ENCODE measurements at regions not wholly inside any gene's neighbourhood (a gene's known extent, or its start where the extent isn't known, plus 50 kb on each side); places are given as distances from the start of the nearest gene placed in this dataset.
A peak's percentile ranks its signal among the peaks of the same experiment; 100 is the strongest.

GRCh38 chr5:98442448-98442847 is 331.0 kb upstream of the RGMB start:
- no peaks in the 10 kb centered on the region for H3K9me3 ChIP-seq
- DNase-seq (no peak), ATAC-seq (no peak)
- no peaks in the 10 kb centered on the region for H3K36me3 ChIP-seq
- H3K27ac ChIP-seq = no peak overlapping the region
- no peak overlapping the region for H3K4me3 ChIP-seq
- TF ChIP-seq, protein P1, sequence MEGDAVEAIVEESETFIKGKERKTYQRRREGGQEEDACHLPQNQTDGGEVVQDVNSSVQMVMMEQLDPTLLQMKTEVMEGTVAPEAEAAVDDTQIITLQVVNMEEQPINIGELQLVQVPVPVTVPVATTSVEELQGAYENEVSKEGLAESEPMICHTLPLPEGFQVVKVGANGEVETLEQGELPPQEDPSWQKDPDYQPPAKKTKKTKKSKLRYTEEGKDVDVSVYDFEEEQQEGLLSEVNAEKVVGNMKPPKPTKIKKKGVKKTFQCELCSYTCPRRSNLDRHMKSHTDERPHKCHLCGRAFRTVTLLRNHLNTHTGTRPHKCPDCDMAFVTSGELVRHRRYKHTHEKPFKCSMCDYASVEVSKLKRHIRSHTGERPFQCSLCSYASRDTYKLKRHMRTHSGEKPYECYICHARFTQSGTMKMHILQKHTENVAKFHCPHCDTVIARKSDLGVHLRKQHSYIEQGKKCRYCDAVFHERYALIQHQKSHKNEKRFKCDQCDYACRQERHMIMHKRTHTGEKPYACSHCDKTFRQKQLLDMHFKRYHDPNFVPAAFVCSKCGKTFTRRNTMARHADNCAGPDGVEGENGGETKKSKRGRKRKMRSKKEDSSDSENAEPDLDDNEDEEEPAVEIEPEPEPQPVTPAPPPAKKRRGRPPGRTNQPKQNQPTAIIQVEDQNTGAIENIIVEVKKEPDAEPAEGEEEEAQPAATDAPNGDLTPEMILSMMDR (IDR thresholded peaks at IDR 0.05 in 4 of 5, conservative IDR thresholded peaks at IDR 0.05 in 1 of 5) = no peak
- TF ChIP-seq POLR2A (IDR thresholded peaks at IDR 0.05) = no peak
- H3K4me1 ChIP-seq = no peaks in the 10 kb centered on the region
- no peaks in the 10 kb centered on the region for H3K27me3 ChIP-seq
- intact Hi-C loops (cut with DNase I; ENCODE audit: low total_unique reads) = no loop called here
- in situ Hi-C loops (cut with MboI; ENCODE audit: low sequenced_read_pairs in 4 of 4) = no loop called here

- no peak for DNase-seq
- Histone ChIP-seq H3K36me3 (no peaks in the 10 kb centered on the region), H3K27ac (no peak overlapping the region), H3K4me3 (no peak overlapping the region), H3K9me3 (no peaks in the 10 kb centered on the region), H3K4me1 (no peaks in the 10 kb centered on the region), H3K27me3 (no peaks in the 10 kb centered on the region)
- TF ChIP-seq POLR2A (IDR thresholded peaks at IDR 0.05) = no peak
- TF ChIP-seq, protein P1 (IDR thresholded peaks at IDR 0.05 in 4 of 5, conservative IDR thresholded peaks at IDR 0.05 in 1 of 5) = no peak
- no peak for ATAC-seq
- in situ Hi-C loops (cut with MboI; ENCODE audit: low sequenced_read_pairs in 4 of 4) = no loop called here
- intact Hi-C loops (cut with DNase I; ENCODE audit: low total_unique reads) = no loop called here
Observed at GRCh38 chr5:98443881-98444280, 329.6 kb upstream of the RGMB start.

- Histone ChIP-seq H3K4me3 (no peak overlapping the region), H3K36me3 (no peaks in the 10 kb centered on the region), H3K9me3 (no peaks in the 10 kb centered on the region), H3K4me1 (no peaks in the 10 kb centered on the region), H3K27me3 (no peaks in the 10 kb centered on the region), H3K27ac (no peak overlapping the region)
- ATAC-seq (no peak), DNase-seq (no peak)
- in situ Hi-C loops (cut with MboI; ENCODE audit: low sequenced_read_pairs in 4 of 4) = no loop called here
- no peak for TF ChIP-seq POLR2A (IDR thresholded peaks at IDR 0.05)
- TF ChIP-seq, protein P1 (IDR thresholded peaks at IDR 0.05 in 4 of 5, conservative IDR thresholded peaks at IDR 0.05 in 1 of 5) = no peak
- intact Hi-C loops (cut with DNase I; ENCODE audit: low total_unique reads) = no loop called here
Observed at GRCh38 chr5:98453296-98453695, 320.2 kb upstream of the RGMB start.

DNA sequence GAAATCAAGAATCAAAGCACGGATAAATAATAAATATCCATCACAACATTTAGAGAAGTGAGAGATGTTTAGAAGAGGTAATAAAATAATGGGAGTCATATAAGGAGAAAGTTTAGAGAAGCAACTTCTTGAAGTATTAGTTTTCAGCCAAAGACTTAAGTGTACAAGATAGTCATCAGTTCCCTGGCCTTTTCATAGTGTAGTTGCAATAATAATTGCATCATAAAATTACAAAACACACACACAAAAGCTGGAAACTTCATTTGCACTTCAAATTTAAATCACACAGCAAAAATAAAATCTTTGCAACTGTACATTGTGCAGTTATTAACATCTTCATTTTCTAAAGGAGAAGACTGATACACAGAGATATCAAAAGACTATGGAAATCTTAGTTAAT is 319.1 kb upstream of the RGMB start:
- ATAC-seq (no peak), DNase-seq (no peak)
- H3K36me3 ChIP-seq = no peaks in the 10 kb centered on the region
- H3K9me3 ChIP-seq = no peaks in the 10 kb centered on the region
- intact Hi-C loops (cut with DNase I; ENCODE audit: low total_unique reads) (no loop called here), in situ Hi-C loops (cut with MboI; ENCODE audit: low sequenced_read_pairs in 4 of 4) (no loop called here)
- no peaks in the 10 kb centered on the region for H3K27me3 ChIP-seq
- no peak overlapping the region for H3K27ac ChIP-seq
- no peaks in the 10 kb centered on the region for H3K4me1 ChIP-seq
- no peak for TF ChIP-seq POLR2A (IDR thresholded peaks at IDR 0.05)
- TF ChIP-seq, protein P1 (IDR thresholded peaks at IDR 0.05 in 4 of 5, conservative IDR thresholded peaks at IDR 0.05 in 1 of 5) = no peak
- H3K4me3 ChIP-seq = no peak overlapping the region

DNA sequence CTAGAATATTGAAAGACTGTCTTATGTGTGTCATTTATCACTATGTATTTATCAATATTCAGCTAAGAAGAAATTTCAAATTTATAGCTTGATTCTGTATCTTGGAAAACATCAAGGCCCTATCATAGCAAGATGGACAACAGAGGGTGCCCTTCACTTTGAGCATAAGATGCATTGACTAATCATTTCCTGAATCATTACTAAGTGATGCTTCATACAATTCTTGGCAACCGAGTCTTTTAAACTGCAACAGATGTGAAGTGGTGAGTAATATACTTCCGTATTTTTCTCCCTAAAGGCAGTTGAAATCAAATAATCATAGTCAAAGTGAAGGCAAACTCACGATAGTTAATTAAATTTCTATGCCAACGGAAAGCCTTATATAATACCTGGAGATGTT is 318.6 kb upstream of the RGMB start:
- no peaks in the 10 kb centered on the region for H3K4me1 ChIP-seq
- peak; percentile 69 to 72 for ATAC-seq
- intact Hi-C loops (cut with DNase I; ENCODE audit: low total_unique reads) = no loop called here
- no peaks in the 10 kb centered on the region for H3K36me3 ChIP-seq
- no peaks in the 10 kb centered on the region for H3K9me3 ChIP-seq
- no peaks in the 10 kb centered on the region for H3K27me3 ChIP-seq
- H3K4me3 ChIP-seq = no peak overlapping the region
- in situ Hi-C loops (cut with MboI; ENCODE audit: low sequenced_read_pairs in 4 of 4) = no loop called here
- H3K27ac ChIP-seq = no peak overlapping the region
- no peak for DNase-seq
- TF ChIP-seq, protein P1 (IDR thresholded peaks at IDR 0.05 in 4 of 5, conservative IDR thresholded peaks at IDR 0.05 in 1 of 5) = no peak
- no peak for TF ChIP-seq POLR2A (IDR thresholded peaks at IDR 0.05)

All from gastrocnemius medialis (tissue), 4 donors.